ENCODE measurements at regions not wholly inside any gene's neighbourhood (a gene's known extent, or its start where the extent isn't known, plus 50 kb on each side); places are given as distances from the start of the nearest gene placed in this dataset.

GRCh38 chr13:31060655-31061054 is 101.0 kb downstream of the HSPH1 start:
- 53 to 60% methylated on average over 7 of the region's 7 CpGs for WGBS, 2 donors
- H3K27ac ChIP-seq = no peak overlapping the region
- H3K36me3 ChIP-seq (replicated peaks in 1 of 2; ENCODE audit: insufficient read depth in 1 of 2, low read depth in 2 of 2) = no peaks in the 10 kb centered on the region
- H3K4me1 ChIP-seq = no peaks in the 10 kb centered on the region
- intact Hi-C loops (cut with DNase I) = no loop called here
- H3K27me3 ChIP-seq = no peaks in the 10 kb centered on the region
- H3K4me3 ChIP-seq = no peak overlapping the region
- no peak for ATAC-seq
- TF ChIP-seq POLR2A (IDR thresholded peaks at IDR 0.05) = no peak
- TF ChIP-seq, protein P1, sequence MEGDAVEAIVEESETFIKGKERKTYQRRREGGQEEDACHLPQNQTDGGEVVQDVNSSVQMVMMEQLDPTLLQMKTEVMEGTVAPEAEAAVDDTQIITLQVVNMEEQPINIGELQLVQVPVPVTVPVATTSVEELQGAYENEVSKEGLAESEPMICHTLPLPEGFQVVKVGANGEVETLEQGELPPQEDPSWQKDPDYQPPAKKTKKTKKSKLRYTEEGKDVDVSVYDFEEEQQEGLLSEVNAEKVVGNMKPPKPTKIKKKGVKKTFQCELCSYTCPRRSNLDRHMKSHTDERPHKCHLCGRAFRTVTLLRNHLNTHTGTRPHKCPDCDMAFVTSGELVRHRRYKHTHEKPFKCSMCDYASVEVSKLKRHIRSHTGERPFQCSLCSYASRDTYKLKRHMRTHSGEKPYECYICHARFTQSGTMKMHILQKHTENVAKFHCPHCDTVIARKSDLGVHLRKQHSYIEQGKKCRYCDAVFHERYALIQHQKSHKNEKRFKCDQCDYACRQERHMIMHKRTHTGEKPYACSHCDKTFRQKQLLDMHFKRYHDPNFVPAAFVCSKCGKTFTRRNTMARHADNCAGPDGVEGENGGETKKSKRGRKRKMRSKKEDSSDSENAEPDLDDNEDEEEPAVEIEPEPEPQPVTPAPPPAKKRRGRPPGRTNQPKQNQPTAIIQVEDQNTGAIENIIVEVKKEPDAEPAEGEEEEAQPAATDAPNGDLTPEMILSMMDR (IDR thresholded peaks at IDR 0.05) = no peak
- H3K9me3 ChIP-seq = no peaks in the 10 kb centered on the region
- no peak for DNase-seq

GRCh38 chr13:31060220-31060619 is 101.5 kb downstream of the HSPH1 start:
- Histone ChIP-seq H3K27ac (no peak overlapping the region), H3K36me3 (replicated peaks in 1 of 2; ENCODE audit: insufficient read depth in 1 of 2, low read depth in 2 of 2) (no peaks in the 10 kb centered on the region), H3K4me3 (no peak overlapping the region), H3K27me3 (no peaks in the 10 kb centered on the region), H3K4me1 (no peaks in the 10 kb centered on the region), H3K9me3 (no peaks in the 10 kb centered on the region)
- TF ChIP-seq POLR2A (IDR thresholded peaks at IDR 0.05) = no peak
- ATAC-seq = no peak
- WGBS, 2 donors = 73 to 75% methylated on average over 3 of the region's 3 CpGs
- DNase-seq = no peak
- intact Hi-C loops (cut with DNase I) = no loop called here

DNA sequence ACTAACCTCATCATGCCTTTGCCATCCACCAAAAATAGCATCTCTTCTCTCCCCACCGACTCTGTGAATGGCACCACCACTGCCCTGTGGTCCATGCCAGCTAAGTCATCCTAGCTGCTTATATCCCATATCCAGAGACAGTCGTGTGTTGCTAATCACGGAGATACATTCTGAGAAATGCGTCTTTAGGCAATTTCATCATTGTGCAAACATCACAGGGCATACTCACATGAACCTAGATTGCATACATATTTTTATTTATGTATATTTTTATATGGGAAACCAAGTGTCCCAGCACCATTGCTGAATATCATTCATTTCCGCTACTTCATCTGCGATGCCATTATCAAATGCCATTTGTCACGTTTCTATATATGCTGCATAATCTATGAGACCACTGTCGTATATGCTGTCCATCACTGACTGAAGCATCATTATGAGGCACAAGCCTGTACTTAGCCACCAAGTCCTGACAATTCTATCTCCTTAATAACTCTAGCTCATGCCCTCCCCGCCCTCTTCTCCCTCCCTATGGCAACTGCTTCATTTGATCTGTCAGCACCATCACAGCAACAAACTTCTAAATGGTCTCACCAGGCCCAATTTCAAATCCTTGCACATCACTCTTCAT is 104.2 kb downstream of the HSPH1 start:
- no peak overlapping the region for H3K4me3 ChIP-seq
- intact Hi-C loops (cut with DNase I) = no loop called here
- no peaks in the 10 kb centered on the region for H3K36me3 ChIP-seq (replicated peaks in 1 of 2; ENCODE audit: insufficient read depth in 1 of 2, low read depth in 2 of 2)
- H3K27ac ChIP-seq = no peak overlapping the region
- WGBS, 2 donors = 76 to 79% methylated on average over 9 of the region's 9 CpGs
- ATAC-seq = no peak
- TF ChIP-seq, protein P1 (IDR thresholded peaks at IDR 0.05) = no peak
- no peak for TF ChIP-seq POLR2A (IDR thresholded peaks at IDR 0.05)
- H3K9me3 ChIP-seq = no peaks in the 10 kb centered on the region
- no peak for DNase-seq
- H3K4me1 ChIP-seq = no peaks in the 10 kb centered on the region
- H3K27me3 ChIP-seq = no peaks in the 10 kb centered on the region

- intact Hi-C loops (cut with DNase I) = no loop called here
- TF ChIP-seq, protein P1 (IDR thresholded peaks at IDR 0.05) = no peak
- TF ChIP-seq POLR2A (IDR thresholded peaks at IDR 0.05) = no peak
- DNase-seq (no peak), ATAC-seq (no peak)
- 31 to 45% methylated on average over 10 of the region's 10 CpGs for WGBS, 2 donors
- H3K27ac ChIP-seq = no peak overlapping the region
- no peaks in the 10 kb centered on the region for H3K27me3 ChIP-seq
- no peaks in the 10 kb centered on the region for H3K4me1 ChIP-seq
- no peaks in the 10 kb centered on the region for H3K9me3 ChIP-seq
- H3K36me3 ChIP-seq (replicated peaks in 1 of 2; ENCODE audit: insufficient read depth in 1 of 2, low read depth in 2 of 2) = no peaks in the 10 kb centered on the region
- H3K4me3 ChIP-seq = no peak overlapping the region
Observed at GRCh38 chr13:31056644-31057271, 104.9 kb downstream of the HSPH1 start.

- Histone ChIP-seq H3K9me3 (no peaks in the 10 kb centered on the region), H3K4me3 (no peak overlapping the region), H3K27me3 (no peaks in the 10 kb centered on the region), H3K4me1 (no peaks in the 10 kb centered on the region), H3K27ac (no peak overlapping the region), H3K36me3 (replicated peaks in 1 of 2; ENCODE audit: insufficient read depth in 1 of 2, low read depth in 2 of 2) (no peaks in the 10 kb centered on the region)
- TF ChIP-seq, protein P1 (IDR thresholded peaks at IDR 0.05) = no peak
- no peak for TF ChIP-seq POLR2A (IDR thresholded peaks at IDR 0.05)
- WGBS, 2 donors = 75 to 76% methylated on average over 4 to 5 of the region's 5 CpGs
- intact Hi-C loops (cut with DNase I) = no loop called here
- DNase-seq (no peak), ATAC-seq (no peak)
Observed at GRCh38 chr13:31055589-31055988, 106.1 kb downstream of the HSPH1 start.
